K562 (cell line): ENCODE measurements at regions not wholly inside any gene's neighbourhood (a gene's known extent, or its start where the extent isn't known, plus 50 kb on each side); places are given as distances from the start of the nearest gene placed in this dataset.
A peak's percentile ranks its signal among the peaks of the same experiment; 100 is the strongest.

Experiments
- ATAC-seq: fragments of 200-7000 bp; cut with Tn5 transposase; 3 replicates; pipeline ENCODE4 v1.9.1; 2020; ENCODE audit warnings: moderate library complexity
- BruUV-seq: library from RNA; stranded (reverse); fragments of 400-500 nt; replicated peaks from 2 replicates; lab custom pipeline; 2021; lab: Mats Ljungman, UMichigan
- CTCF ChIA-PET: fragments of 300-600 bp; formaldehyde crosslinking; extraction: SDS; loops from one replicate; lab custom pipeline; 2021; ENCODE audit warnings: low intra/inter-chr PET ratio; lab: Yijun Ruan, JAX
- POLR2A ChIA-PET: fragments of 300-600, 350-650 bp; sonication (Branson Sonifier 250); formaldehyde crosslinking; extraction: SDS; loops from one replicate; lab custom pipeline; 2021; ENCODE audit warnings: antibody characterized with exemption, inconsistent platforms; lab: Yijun Ruan, JAX
- DNase-seq, 4 experiments: peaks; one replicate each; pipeline versions ENCODE4 v3.0.0 to v3.0.0-alpha.2; 2011 to 2018; ENCODE audit warnings: low spot score in 3 of 4, mixed read lengths in 3 of 4; ENCODE audit errors: extremely low read depth in 1 of 4
- FAIRE-seq: peaks from 2 replicates; lab custom pipeline; 2011; peaks lifted over from hg19 to GRCh38; lab: Jason Lieb, UNC
- H2AFZ ChIP-seq: 2 replicates; pipeline ENCODE4 v1.6.0; 2011; ENCODE audit warnings: low read depth, low read length, control low read depth, inconsistent platforms
- H3K27ac ChIP-seq: fragments of 200-600 bp; 3 replicates; pipeline ENCODE4 v1.8.0; 2011; ENCODE audit warnings: low read depth, mild to moderate bottlenecking, control low read depth, inconsistent platforms, low read length, moderate library complexity, mixed read lengths; ENCODE audit errors: extremely low read depth
- H3K27me3 ChIP-seq, 2 experiments: fragments of 300-600 bp in 1 of 2; 2 replicates in 1 of 2; 3 replicates in 1 of 2; pipeline versions ENCODE4 v1.6.0 to v1.8.0; 2011; ENCODE audit warnings: inconsistent platforms in 2 of 2, low read length in 2 of 2, mild to moderate bottlenecking in 1 of 2, mixed read lengths in 1 of 2, moderate library complexity in 1 of 2; ENCODE audit not compliant: control insufficient read depth in 2 of 2, insufficient read depth in 2 of 2
- H3K36me3 ChIP-seq: fragments of 300-600 bp; 3 replicates; pipeline ENCODE4 v1.8.0; 2011; ENCODE audit warnings: mild to moderate bottlenecking, low read length, inconsistent platforms; ENCODE audit not compliant: control insufficient read depth, insufficient read depth
- H3K4me1 ChIP-seq, 2 experiments: fragments of 200-600 bp in 1 of 2; replicated peaks in 1 of 2; 2 replicates in 1 of 2; 3 replicates in 1 of 2; pipeline versions ENCODE4 v1.5.1 to v1.8.0; 2011; ENCODE audit warnings: inconsistent platforms in 2 of 2, low read length in 2 of 2, mild to moderate bottlenecking in 1 of 2, mixed read lengths in 1 of 2, moderate library complexity in 1 of 2; ENCODE audit not compliant: control insufficient read depth in 2 of 2, insufficient read depth in 2 of 2
- H3K4me2 ChIP-seq: 2 replicates; pipeline ENCODE4 v1.6.1; 2011; ENCODE audit warnings: low read length, control low read depth, inconsistent platforms, mixed read lengths; ENCODE audit not compliant: insufficient read depth
- H3K4me3 ChIP-seq: fragments of 200-600 bp; sonication (generic), shearing (Covaris generic); 2 replicates; pipeline ENCODE4 v1.5.1; 2016; ENCODE audit warnings: control low read depth, inconsistent platforms
- H3K79me2 ChIP-seq: fragments of 200-600 bp; 3 replicates; pipeline ENCODE4 v1.8.0; 2011; ENCODE audit warnings: low read length, inconsistent platforms; ENCODE audit not compliant: control insufficient read depth, insufficient read depth
- H3K9ac ChIP-seq, 2 experiments: 2 replicates each; pipeline versions ENCODE4 v1.6.0 to v1.6.1; 2011; ENCODE audit warnings: low read depth in 2 of 2, low read length in 2 of 2, control low read depth in 1 of 2, inconsistent platforms in 1 of 2, mild to moderate bottlenecking in 1 of 2, mixed read lengths in 1 of 2; ENCODE audit not compliant: insufficient read depth in 1 of 2
- H3K9me1 ChIP-seq: one replicate; pipeline ENCODE4 v1.6.0; 2011; ENCODE audit warnings: inconsistent platforms, mild to moderate bottlenecking, low read length, moderate library complexity; ENCODE audit not compliant: control insufficient read depth, insufficient read depth
- H3K9me3 ChIP-seq: replicated peaks from 2 replicates; pipeline ENCODE4 v1.5.1; 2011; ENCODE audit warnings: low read depth, low read length, inconsistent platforms; ENCODE audit not compliant: control insufficient read depth, insufficient read depth
- H4K20me1 ChIP-seq: replicated peaks from 2 replicates; pipeline ENCODE4 v1.6.1; 2011; ENCODE audit warnings: low read length, inconsistent platforms, mixed read lengths; ENCODE audit not compliant: control insufficient read depth, insufficient read depth
- ARID1B ChIP-seq: fragments of 450-650 bp; IDR thresholded peaks from 2 replicates; pipeline ENCODE4 v1.6.1; 2016; ENCODE audit warnings: antibody characterized with exemption, mild to moderate bottlenecking, inconsistent platforms
- CC2D1A ChIP-seq: fragments of 450-650 bp; IDR thresholded peaks from 2 replicates; pipeline ENCODE4 v1.6.1; 2017; ENCODE audit warnings: mild to moderate bottlenecking
- CEBPG ChIP-seq, 3 experiments: fragments of 200-800 bp in 1 of 3; sonication (Bioruptor generic) in 1 of 3; sonication (generic) in 1 of 3; formaldehyde crosslinking in 1 of 3; IDR thresholded peaks in 2 of 3; conservative IDR thresholded peaks in 1 of 3; 2 replicates each; pipeline versions ENCODE4 v1.6.1 to v1.8.0; 2016 to 2022; ENCODE audit warnings: missing compliant biosample characterization in 2 of 3, missing genetic modification characterization in 2 of 3, mild to moderate bottlenecking in 1 of 3, missing genetic modification reagents in 1 of 3
- CTBP1 ChIP-seq: fragments of 450-650 bp; IDR thresholded peaks from 2 replicates; pipeline ENCODE4 v1.6.1; 2016; ENCODE audit warnings: borderline replicate concordance
- FOXK1 ChIP-seq: sonication (generic); formaldehyde crosslinking; IDR thresholded peaks from 2 replicates; pipeline ENCODE4 v1.8.0; 2022; ENCODE audit warnings: missing genetic modification reagents, mild to moderate bottlenecking, borderline replicate concordance
- GATA2 ChIP-seq: sonication (generic); formaldehyde crosslinking; IDR thresholded peaks from 2 replicates; pipeline ENCODE4 v1.4.0; 2020; ENCODE audit warnings: mild to moderate bottlenecking, missing genetic modification reagents
- HNRNPK ChIP-seq: fragments of 200-400 bp; formaldehyde crosslinking; IDR thresholded peaks from one replicate; pipeline ENCODE4 v1.6.1; 2018; ENCODE audit warnings: mild to moderate bottlenecking, low read depth, low read length; ENCODE audit not compliant: poor library complexity, severe bottlenecking
- NBN ChIP-seq: fragments of 450-650 bp; IDR thresholded peaks from 2 replicates; pipeline ENCODE4 v1.6.1; 2016; ENCODE audit warnings: low read depth, mild to moderate bottlenecking
- PURB ChIP-seq: sonication (generic); formaldehyde crosslinking; IDR thresholded peaks from 2 replicates; pipeline ENCODE4 v1.9.0; 2021; ENCODE audit warnings: low read depth, mild to moderate bottlenecking, missing genetic modification reagents
- PYGO2 ChIP-seq: fragments of 450-650 bp; IDR thresholded peaks from 2 replicates; pipeline ENCODE4 v1.6.1; 2016; ENCODE audit warnings: mild to moderate bottlenecking, missing genetic modification characterization, moderate library complexity, missing compliant biosample characterization
- SMARCC2 ChIP-seq: fragments of 450-650 bp; IDR thresholded peaks from 2 replicates; pipeline ENCODE4 v1.6.1; 2017; ENCODE audit warnings: antibody characterized with exemption, moderate library complexity, mild to moderate bottlenecking, low read depth
- STAT5A ChIP-seq: IDR thresholded peaks from 2 replicates; pipeline ENCODE4 v1.6.1; 2012; ENCODE audit warnings: low read length, inconsistent platforms, borderline replicate concordance
- TAF7 ChIP-seq: fragments of 450-650 bp; IDR thresholded peaks from 2 replicates; pipeline ENCODE4 v1.6.1; 2016; ENCODE audit warnings: missing genetic modification characterization, missing compliant biosample characterization
- TBP ChIP-seq: optimal IDR thresholded peaks from 2 replicates; pipeline ENCODE3; 2011; ENCODE audit warnings: low read depth, low read length, improper control_type of control experiment
- TRIM24 ChIP-seq, 2 experiments: fragments of 450-650 bp; IDR thresholded peaks; 2 replicates each; pipeline ENCODE4 v1.6.1; 2016
- USF2 ChIP-seq: sonication (generic); formaldehyde crosslinking; IDR thresholded peaks from 2 replicates; pipeline ENCODE4 v1.5.0; 2020; ENCODE audit warnings: missing genetic modification reagents
- ZC3H8 ChIP-seq: fragments of 450-650 bp; IDR thresholded peaks from 2 replicates; pipeline ENCODE4 v1.6.1; 2017
- ZNF274 ChIP-seq: IDR thresholded peaks from 2 replicates; pipeline ENCODE4 v1.6.1; 2011; ENCODE audit warnings: low read depth, mild to moderate bottlenecking, low read length, moderate library complexity, borderline replicate concordance
- WGBS: fragments of 100-300 bp; shearing (Covaris generic); methylation state at CpG from one replicate; pipeline ENCODE4 v1.1.6; 2016; ENCODE audit warnings: low coverage, mixed read lengths; ENCODE audit not compliant: insufficient coverage; ENCODE audit errors: missing lambda C conversion rate; 5-methylcytosine and 5-hydroxymethylcytosine counted together
- in situ Hi-C: fragments of 300-500 bp; cut with MboI; formaldehyde crosslinking; loops from 4 replicates; pipeline ENCODE4 v1.15.0; 2018; ENCODE audit warnings: inconsistent platforms, mixed read lengths
- intact Hi-C: fragments of 100-400 bp; cut with micrococcal nuclease; formaldehyde crosslinking; loops from 2 replicates; pipeline ENCODE4 v1.14.2; 2022

GRCh38 chrX:8025705-8026104 lies 98.5 kb upstream of the PNPLA4 start:
- Histone ChIP-seq H2AFZ (no peak overlapping the region), H4K20me1 (no peaks in the 10 kb centered on the region), H3K9ac (no peak overlapping the region), H3K9me3 (no peaks in the 10 kb centered on the region), H3K27me3 (no peaks in the 10 kb centered on the region), H3K27ac (no peak overlapping the region), H3K79me2 (no peaks in the 10 kb centered on the region), H3K4me3 (no peak overlapping the region), H3K4me2 (no peak overlapping the region), H3K9me1 (no peaks in the 10 kb centered on the region), H3K36me3 (no peaks in the 10 kb centered on the region), H3K4me1 (no peaks in the 10 kb centered on the region)
- intact Hi-C loops, result no loop called here
- TF ChIP-seq ZC3H8 (no peak), TRIM24 (IDR thresholded peaks at IDR 0.05) (peak in 1 of 2 experiments; percentile 29; a peak in 1 of 4 replicates), CEBPG (CRISPR knock-in tag; IDR thresholded peaks at IDR 0.05) (no peak), CEBPG (tag; conservative IDR thresholded peaks at IDR 0.05 in 1 of 2, IDR thresholded peaks at IDR 0.05 in 1 of 2) (peak; percentile 14 to 34; a peak in 1 of 4 replicates)
- in situ Hi-C loops, result no loop called here
- no peak for DNase-seq
- POLR2A ChIA-PET, result no interaction called here
- BruUV-seq, result no TSS peak
- no peak for ATAC-seq
- FAIRE-seq, result no peak
- CTCF ChIA-PET, result no interaction called here

GRCh38 chrX:8018934-8019333 lies 91.7 kb upstream of the PNPLA4 start:
- no peak for ATAC-seq
- no TSS peak for BruUV-seq
- no peak for DNase-seq
- intact Hi-C loops (no loop called here), in situ Hi-C loops (no loop called here)
- Histone ChIP-seq H3K9me3 (no peaks in the 10 kb centered on the region), H2AFZ (no peak overlapping the region), H3K27me3 (no peaks in the 10 kb centered on the region), H3K36me3 (no peaks in the 10 kb centered on the region), H3K9me1 (no peaks in the 10 kb centered on the region), H3K27ac (no peak overlapping the region), H3K4me1 (no peaks in the 10 kb centered on the region), H3K79me2 (no peaks in the 10 kb centered on the region), H3K4me3 (no peak overlapping the region), H4K20me1 (no peaks in the 10 kb centered on the region; the same call in 1 of the 2 replicates)
- FAIRE-seq, result no peak
- POLR2A ChIA-PET, result no interaction called here
- no peak for TF ChIP-seq USF2 (CRISPR knock-in tag)
- no peak for TF ChIP-seq PYGO2 (tag)
- no peak for TF ChIP-seq TBP
- no peak for TF ChIP-seq SMARCC2
- TF ChIP-seq HNRNPK, result no peak
- no peak for TF ChIP-seq STAT5A
- TF ChIP-seq NBN, result no peak
- no peak for TF ChIP-seq FOXK1 (CRISPR knock-in tag)
- no peak for TF ChIP-seq TAF7 (tag)
- TF ChIP-seq ZNF274, result no peak
- TF ChIP-seq CC2D1A, result no peak
- TF ChIP-seq ARID1B, result no peak
- no peak for TF ChIP-seq CTBP1
- TF ChIP-seq PURB (CRISPR knock-in tag), result no peak
- TF ChIP-seq GATA2, result no peak
- TF ChIP-seq, all 486 proteins: peak for 0
- H3K9ac ChIP-seq, result no peak overlapping the region
- H3K4me2 ChIP-seq, result no peak overlapping the region
- WGBS, result 6% methylated on average over 5 of the region's 5 CpGs
- CTCF ChIA-PET, result no interaction called here
